T-helper 2 cell (primary cell): ENCODE measurements at regions not wholly inside any gene's neighbourhood (a gene's known extent, or its start where the extent isn't known, plus 50 kb on each side); places are given as distances from the start of the nearest gene placed in this dataset.

Source experiments
- DNase-seq, 5 experiments: peaks; one replicate each; pipeline versions ENCODE4 v3.0.0 to v3.0.0-alpha.2; 2012 to 2022

- DNase-seq = no peak
Measured at GRCh38 chr3:104598848-104599511, 767.7 kb upstream of the ALCAM start.

GRCh38 chr3:104604326-104605010 lies 762.2 kb upstream of the ALCAM start:
- DNase-seq = no peak

- DNase-seq = peak in 1 of 5 experiments; percentile 18
Measured at GRCh38 chr3:104606812-104607211, 759.9 kb upstream of the ALCAM start.

GRCh38 chr3:104610730-104611652 lies 755.7 kb upstream of the ALCAM start:
- DNase-seq = no peak

GRCh38 chr3:104612218-104612617 lies 754.5 kb upstream of the ALCAM start:
- no peak for DNase-seq

GRCh38 chr3:104614564-104614963 lies 752.1 kb upstream of the ALCAM start:
- no peak for DNase-seq

GRCh38 chr3:104628185-104628789 lies 738.4 kb upstream of the ALCAM start:
- DNase-seq = peak in 1 of 5 experiments; percentile 3

- DNase-seq = no peak
Measured at GRCh38 chr3:104629038-104629437, 737.7 kb upstream of the ALCAM start.

- no peak for DNase-seq
Measured at GRCh38 chr3:104631254-104631653, 735.5 kb upstream of the ALCAM start.

- no peak for DNase-seq
Measured at GRCh38 chr3:104632521-104632920, 734.2 kb upstream of the ALCAM start.

- DNase-seq = no peak
Measured at GRCh38 chr3:104632947-104633346, 733.8 kb upstream of the ALCAM start.

GRCh38 chr3:104635872-104636580 lies 730.7 kb upstream of the ALCAM start:
- no peak for DNase-seq

GRCh38 chr3:104642827-104643226 lies 723.9 kb upstream of the ALCAM start:
- no peak for DNase-seq

GRCh38 chr3:104646196-104646595 lies 720.5 kb upstream of the ALCAM start:
- DNase-seq = no peak

- no peak for DNase-seq
Measured at GRCh38 chr3:104648823-104649222, 717.9 kb upstream of the ALCAM start.

GRCh38 chr3:104669083-104669482 lies 697.6 kb upstream of the ALCAM start:
- no peak for DNase-seq

GRCh38 chr3:104672331-104672730 lies 694.4 kb upstream of the ALCAM start:
- no peak for DNase-seq

GRCh38 chr3:104673981-104674380 lies 692.7 kb upstream of the ALCAM start:
- DNase-seq = no peak

GRCh38 chr3:104676241-104676640 lies 690.5 kb upstream of the ALCAM start:
- no peak for DNase-seq

GRCh38 chr3:104677932-104678331 lies 688.8 kb upstream of the ALCAM start:
- no peak for DNase-seq

- DNase-seq = no peak
Measured at GRCh38 chr3:104685492-104685891, 681.2 kb upstream of the ALCAM start.

- no peak for DNase-seq
Measured at GRCh38 chr3:104687362-104687761, 679.3 kb upstream of the ALCAM start.
